B cell (primary cell): ENCODE measurements at regions not wholly inside any gene's neighbourhood (a gene's known extent, or its start where the extent isn't known, plus 50 kb on each side); places are given as distances from the start of the nearest gene placed in this dataset.

ENCODE experiments used
- ATAC-seq: fragments of 200-7000 bp; cut with Tn5 transposase; one replicate; pipeline ENCODE4 v1.10.0; 2021; ENCODE audit warnings: low read depth, mild to moderate bottlenecking, moderate number of reproducible peaks, moderate library complexity
- CTCF ChIA-PET: fragments of 350-600 bp; sonication (Branson Sonifier 250); formaldehyde crosslinking; loops from one replicate; lab custom pipeline; 2021; ENCODE audit warnings: antibody characterized with exemption, inconsistent platforms; lab: Charles Lee
- POLR2A ChIA-PET: fragments of 350-600 bp; sonication (Branson Sonifier 250); formaldehyde crosslinking; loops from one replicate; lab custom pipeline; 2021; ENCODE audit warnings: antibody characterized with exemption; lab: Charles Lee
- DNase-seq: peaks from one replicate; pipeline ENCODE4 v3.0.0; 2013
- H2AFZ ChIP-seq: 2 replicates; pipeline ENCODE4 v1.6.1; 2012; ENCODE audit warnings: mild to moderate bottlenecking, low read depth, low read length; ENCODE audit not compliant: insufficient read depth, poor library complexity, severe bottlenecking
- H3K27ac ChIP-seq, 2 donors: 1 replicate in 1 of 2; 2 replicates in 1 of 2; pipeline ENCODE4 v1.5.1; 2012 to 2013; ENCODE audit warnings: low read length in 2 of 2, mild to moderate bottlenecking in 2 of 2, moderate library complexity in 1 of 2
- H3K27me3 ChIP-seq, 4 experiments: fragments of 200-600 bp in 1 of 4; sonication (generic) in 1 of 4; replicated peaks in 1 of 4; 1 replicate in 2 of 4; 2 replicates in 2 of 4; pipeline versions ENCODE4 v1.6.1 to v1.7.0; 2013 to 2016; ENCODE audit warnings: low read length in 3 of 4, mild to moderate bottlenecking in 2 of 4, mixed read lengths in 1 of 4, moderate library complexity in 1 of 4; ENCODE audit not compliant: insufficient read depth in 4 of 4, control insufficient read depth in 3 of 4; ENCODE audit errors: control extremely low read depth in 1 of 4
- H3K36me3 ChIP-seq, 2 experiments: replicated peaks in 1 of 2; 1 replicate in 1 of 2; 2 replicates in 1 of 2; pipeline versions ENCODE4 v1.6.1 to v1.7.1; 2013; ENCODE audit warnings: low read length in 1 of 2; ENCODE audit not compliant: insufficient read depth in 2 of 2, control insufficient read depth in 1 of 2; ENCODE audit errors: control extremely low read depth in 1 of 2, extremely low read depth in 1 of 2
- H3K4me1 ChIP-seq, 2 donors: fragments of 200-600 bp in 1 of 2; sonication (generic) in 1 of 2; 1 replicate in 1 of 2; 2 replicates in 1 of 2; pipeline versions ENCODE4 v1.5.1 to v1.6.1; 2013 to 2017; ENCODE audit warnings: low read length in 2 of 2; ENCODE audit not compliant: control insufficient read depth in 2 of 2, insufficient read depth in 2 of 2
- H3K4me2 ChIP-seq: replicated peaks from 2 replicates; pipeline ENCODE3; 2012; ENCODE audit warnings: mild to moderate bottlenecking, low read depth, low read length; ENCODE audit not compliant: poor library complexity, severe bottlenecking
- H3K4me3 ChIP-seq, 5 experiments: fragments of 200-600 bp in 1 of 5; sonication (generic) in 1 of 5; 1 replicate in 3 of 5; 2 replicates in 2 of 5; pipeline versions ENCODE4 v1.5.1 to v1.7.0; 2011 to 2016; ENCODE audit warnings: low read length in 4 of 5, mild to moderate bottlenecking in 4 of 5, low read depth in 2 of 5, control low read depth in 1 of 5, moderate library complexity in 1 of 5; ENCODE audit not compliant: insufficient read depth in 1 of 5; ENCODE audit errors: control extremely low read depth in 1 of 5, extremely low read depth in 1 of 5
- H3K79me2 ChIP-seq: fragments of 200-600 bp; sonication (generic); one replicate; pipeline ENCODE4 v1.6.0; 2016; ENCODE audit warnings: low read length; ENCODE audit not compliant: control insufficient read depth, insufficient read depth
- H3K9ac ChIP-seq: fragments of 200-600 bp; sonication (generic); 2 replicates; pipeline ENCODE4 v1.6.1; 2017; ENCODE audit warnings: mild to moderate bottlenecking, low read length, moderate library complexity
- H3K9me3 ChIP-seq, 3 donors: one replicate each; pipeline versions ENCODE4 v1.6.1 to v1.7.1; 2013; ENCODE audit warnings: low read length in 2 of 3; ENCODE audit not compliant: control insufficient read depth in 2 of 3, insufficient read depth in 1 of 3; ENCODE audit errors: control extremely low read depth in 1 of 3
- H4K20me1 ChIP-seq: 2 replicates; pipeline ENCODE4 v1.6.0; 2012; ENCODE audit warnings: mild to moderate bottlenecking, low read length; ENCODE audit not compliant: insufficient read depth, control insufficient read depth, poor library complexity, severe bottlenecking
- H3K27ac Mint-ChIP-seq: one replicate; pipeline ENCODE4 v1.8.0; 2021; ENCODE audit warnings: mixed read lengths
- H3K27me3 Mint-ChIP-seq: one replicate; pipeline ENCODE4 v1.8.0; 2021; ENCODE audit warnings: mixed read lengths
- H3K4me1 Mint-ChIP-seq: one replicate; pipeline ENCODE4 v1.8.0; 2021; ENCODE audit warnings: mixed read lengths
- H3K4me3 Mint-ChIP-seq: one replicate; pipeline ENCODE4 v1.8.0; 2021; ENCODE audit warnings: mixed read lengths
- H3K9me3 Mint-ChIP-seq: one replicate; pipeline ENCODE4 v1.8.0; 2022; ENCODE audit warnings: mixed read lengths; ENCODE audit not compliant: insufficient read depth
- CTCF ChIP-seq: fragments of 200-600 bp; IDR thresholded peaks from one replicate; pipeline ENCODE4 v1.8.0; 2022; ENCODE audit warnings: antibody characterized with exemption, mild to moderate bottlenecking
- EZH2 ChIP-seq: IDR thresholded peaks from 2 replicates; pipeline ENCODE4 v1.6.1; 2012; ENCODE audit warnings: borderline replicate concordance, low read depth, mild to moderate bottlenecking, moderate library complexity, low read length; ENCODE audit not compliant: insufficient read depth, poor library complexity, severe bottlenecking
- intact Hi-C: fragments of 100-400 bp; cut with micrococcal nuclease; formaldehyde crosslinking; loops from one replicate; pipeline ENCODE4 v1.10.0; 2022

- no peak for ATAC-seq
- TF ChIP-seq EZH2 (no peak), CTCF (no peak)
- DNase-seq = no peak
- H3K9ac ChIP-seq = no peak overlapping the region
- H2AFZ ChIP-seq = no peak overlapping the region
- H3K27me3 ChIP-seq = no peaks in the 10 kb centered on the region
- ChIA-PET CTCF (no interaction called here), POLR2A (no interaction called here)
- no peaks in the 10 kb centered on the region for H4K20me1 ChIP-seq
- no peaks in the 10 kb centered on the region for H3K9me3 Mint-ChIP-seq
- H3K27ac ChIP-seq = no peak overlapping the region
- no peaks in the 10 kb centered on the region for H3K36me3 ChIP-seq
- no peaks in the 10 kb centered on the region for H3K4me1 Mint-ChIP-seq
- no peak overlapping the region for H3K4me2 ChIP-seq
- no peaks in the 10 kb centered on the region for H3K27me3 Mint-ChIP-seq
- intact Hi-C loops = no loop called here
- no peak overlapping the region for H3K27ac Mint-ChIP-seq
- no peaks in the 10 kb centered on the region for H3K4me1 ChIP-seq
- H3K4me3 ChIP-seq = no peak overlapping the region
- no peaks in the 10 kb centered on the region for H3K79me2 ChIP-seq
- H3K4me3 Mint-ChIP-seq = no peak overlapping the region
- no peaks in the 10 kb centered on the region for H3K9me3 ChIP-seq
Observed at GRCh38 chr14:25215607-25216006, 165.7 kb upstream of the STXBP6 start.

- TF ChIP-seq CTCF (no peak), EZH2 (no peak)
- no peaks in the 10 kb centered on the region for H3K79me2 ChIP-seq
- no peak overlapping the region for H3K9ac ChIP-seq
- H4K20me1 ChIP-seq = no peaks in the 10 kb centered on the region
- no peak overlapping the region for H3K4me2 ChIP-seq
- CTCF ChIA-PET = interaction anchor here (0.7 kb wide), 1 partner anchor 793 kb away, joined by 3 read pairs; no protein-coding TSS in a partner anchor
- POLR2A ChIA-PET = no interaction called here
- Mint-ChIP-seq H3K27ac (no peak overlapping the region), H3K4me1 (no peaks in the 10 kb centered on the region), H3K4me3 (no peak overlapping the region), H3K9me3 (peaks cover 6% of the 10 kb centered on the region), H3K27me3 (peaks cover 5% of the 10 kb centered on the region)
- no peak overlapping the region for H2AFZ ChIP-seq
- no peaks in the 10 kb centered on the region for H3K36me3 ChIP-seq
- intact Hi-C loops = no loop called here
- no peaks in the 10 kb centered on the region for H3K4me1 ChIP-seq
- no peaks in the 10 kb centered on the region for H3K9me3 ChIP-seq
- no peak overlapping the region for H3K4me3 ChIP-seq
- ATAC-seq = no peak
- DNase-seq = no peak
- no peak overlapping the region for H3K27ac ChIP-seq
- no peaks in the 10 kb centered on the region for H3K27me3 ChIP-seq
Observed at GRCh38 chr14:25197885-25198284, 147.9 kb upstream of the STXBP6 start.
